Glutamatergic neuron (in vitro differentiated cells): ENCODE measurements at regions not wholly inside any gene's neighbourhood (a gene's known extent, or its start where the extent isn't known, plus 50 kb on each side); places are given as distances from the start of the nearest gene placed in this dataset.
"Not testable (repeated sequence)": the region's sequence is repeated elsewhere in the genome, so short reads cannot be mapped to it uniquely, and the experiment has no call there.

Experiments
- DNase-seq: peaks from one replicate; pipeline ENCODE4 v3.0.0; 2022
- H3K27ac Mint-ChIP-seq: one replicate; pipeline ENCODE4 v1.8.0; 2020; ENCODE audit warnings: mild to moderate bottlenecking, mixed read lengths, inconsistent platforms; ENCODE audit not compliant: unreplicated experiment
- H3K27me3 Mint-ChIP-seq: one replicate; pipeline ENCODE4 v1.8.0; 2020; ENCODE audit warnings: mild to moderate bottlenecking, moderate library complexity, mixed read lengths, inconsistent platforms; ENCODE audit not compliant: unreplicated experiment
- H3K36me3 Mint-ChIP-seq: one replicate; pipeline ENCODE4 v1.8.0; 2020; ENCODE audit warnings: mild to moderate bottlenecking, mixed read lengths, inconsistent platforms; ENCODE audit not compliant: unreplicated experiment
- H3K4me1 Mint-ChIP-seq: one replicate; pipeline ENCODE4 v1.8.0; 2020; ENCODE audit warnings: mild to moderate bottlenecking, low read depth, mixed read lengths, inconsistent platforms; ENCODE audit not compliant: unreplicated experiment
- H3K4me3 Mint-ChIP-seq: one replicate; pipeline ENCODE4 v1.8.0; 2020; ENCODE audit warnings: mild to moderate bottlenecking, mixed read lengths, inconsistent platforms; ENCODE audit not compliant: unreplicated experiment
- H3K9me3 Mint-ChIP-seq: one replicate; pipeline ENCODE4 v1.8.0; 2020; ENCODE audit warnings: mild to moderate bottlenecking, moderate library complexity, mixed read lengths, inconsistent platforms; ENCODE audit not compliant: unreplicated experiment
- CTCF ChIP-seq: fragments of 200-600 bp; sonication (generic); IDR thresholded peaks from one replicate; pipeline ENCODE4 v1.5.0; 2021; ENCODE audit not compliant: partially characterized antibody, unreplicated experiment

- no peak for TF ChIP-seq CTCF
- H3K4me1 Mint-ChIP-seq: peaks cover 5% of the 10 kb centered on the region
- H3K9me3 Mint-ChIP-seq: peaks cover 6% of the 10 kb centered on the region
- H3K27ac Mint-ChIP-seq: no peak overlapping the region
- H3K36me3 Mint-ChIP-seq: peaks cover 10% of the 10 kb centered on the region
- DNase-seq: no peak
- no peak overlapping the region for H3K4me3 Mint-ChIP-seq
- peaks cover 5% of the 10 kb centered on the region for H3K27me3 Mint-ChIP-seq
These were observed 282.1 kb downstream of the MIAT start for GRCh38 chr22:26939466-26939865.

GRCh38 chr22:26941896-26942636 lies 284.7 kb downstream of the MIAT start:
- H3K9me3 Mint-ChIP-seq: peaks cover 1% of the 10 kb centered on the region
- H3K36me3 Mint-ChIP-seq: peaks cover 8% of the 10 kb centered on the region
- no peak overlapping the region for H3K4me3 Mint-ChIP-seq
- DNase-seq: no peak
- peaks cover 5% of the 10 kb centered on the region for H3K4me1 Mint-ChIP-seq
- H3K27ac Mint-ChIP-seq: no peak overlapping the region
- peaks cover 5% of the 10 kb centered on the region for H3K27me3 Mint-ChIP-seq
- TF ChIP-seq CTCF: no peak

GRCh38 chr22:26942637-26942957 lies 285.2 kb downstream of the MIAT start:
- no peak for DNase-seq
- Mint-ChIP-seq H3K27ac (no peak overlapping the region), H3K4me3 (no peak overlapping the region), H3K4me1 (peaks cover 5% of the 10 kb centered on the region), H3K9me3 (peaks cover 1% of the 10 kb centered on the region), H3K27me3 (peaks cover 5% of the 10 kb centered on the region), H3K36me3 (peaks cover 3% of the 10 kb centered on the region)
- TF ChIP-seq CTCF: no peak

- DNase-seq: no peak
- no peaks in the 10 kb centered on the region for H3K9me3 Mint-ChIP-seq
- TF ChIP-seq CTCF: no peak
- no peaks in the 10 kb centered on the region for H3K36me3 Mint-ChIP-seq
- H3K4me3 Mint-ChIP-seq: no peak overlapping the region
- H3K27ac Mint-ChIP-seq: no peak overlapping the region
- peaks cover 5% of the 10 kb centered on the region for H3K4me1 Mint-ChIP-seq
- peaks cover 6% of the 10 kb centered on the region for H3K27me3 Mint-ChIP-seq
These were observed 288.2 kb downstream of the MIAT start for GRCh38 chr22:26945565-26945964.

GRCh38 chr22:26949193-26949592 lies 291.8 kb downstream of the MIAT start:
- peaks cover 7% of the 10 kb centered on the region for H3K27me3 Mint-ChIP-seq
- DNase-seq: no peak
- TF ChIP-seq CTCF: no peak
- peaks cover 3% of the 10 kb centered on the region for H3K9me3 Mint-ChIP-seq
- H3K36me3 Mint-ChIP-seq: no peaks in the 10 kb centered on the region
- H3K4me3 Mint-ChIP-seq: no peak overlapping the region
- H3K27ac Mint-ChIP-seq: no peak overlapping the region
- H3K4me1 Mint-ChIP-seq: peaks cover 6% of the 10 kb centered on the region

GRCh38 chr22:26951139-26951538 lies 293.8 kb downstream of the MIAT start:
- not testable (repeated sequence) for H3K27ac Mint-ChIP-seq, H3K9me3 Mint-ChIP-seq, H3K27me3 Mint-ChIP-seq, H3K36me3 Mint-ChIP-seq, DNase-seq, H3K4me3 Mint-ChIP-seq, H3K4me1 Mint-ChIP-seq
